Activated CD4-positive, alpha-beta T cell treated with anti-CD3 and anti-CD28 coated beads, Interleukin-2, amount 10 ng/mL, durations not matched to agents 24 days and 14 days (primary cell): ENCODE measurements at regions not wholly inside any gene's neighbourhood (a gene's known extent, or its start where the extent isn't known, plus 50 kb on each side); places are given as distances from the start of the nearest gene placed in this dataset.

ENCODE experiments used
- DNase-seq: peaks from one replicate; pipeline ENCODE4 v3.0.0; 2022
- H3K27ac Mint-ChIP-seq: one replicate; pipeline ENCODE4 v1.8.0; 2022; ENCODE audit warnings: mild to moderate bottlenecking, mixed read lengths
- H3K27me3 Mint-ChIP-seq: one replicate; pipeline ENCODE4 v1.8.0; 2022; ENCODE audit warnings: mixed read lengths
- H3K36me3 Mint-ChIP-seq: one replicate; pipeline ENCODE4 v1.8.0; 2022; ENCODE audit warnings: low read depth, mild to moderate bottlenecking, mixed read lengths
- H3K4me1 Mint-ChIP-seq: one replicate; pipeline ENCODE4 v1.8.0; 2021; ENCODE audit warnings: mixed read lengths
- H3K4me3 Mint-ChIP-seq: one replicate; pipeline ENCODE4 v1.8.0; 2022; ENCODE audit warnings: mild to moderate bottlenecking, moderate library complexity, mixed read lengths
- H3K9me3 Mint-ChIP-seq: one replicate; pipeline ENCODE4 v1.8.0; 2021; ENCODE audit warnings: mixed read lengths
- intact Hi-C: fragments of 100-400 bp; cut with micrococcal nuclease; formaldehyde crosslinking; loops from one replicate; pipeline ENCODE4 v1.15.1; 2023

DNA sequence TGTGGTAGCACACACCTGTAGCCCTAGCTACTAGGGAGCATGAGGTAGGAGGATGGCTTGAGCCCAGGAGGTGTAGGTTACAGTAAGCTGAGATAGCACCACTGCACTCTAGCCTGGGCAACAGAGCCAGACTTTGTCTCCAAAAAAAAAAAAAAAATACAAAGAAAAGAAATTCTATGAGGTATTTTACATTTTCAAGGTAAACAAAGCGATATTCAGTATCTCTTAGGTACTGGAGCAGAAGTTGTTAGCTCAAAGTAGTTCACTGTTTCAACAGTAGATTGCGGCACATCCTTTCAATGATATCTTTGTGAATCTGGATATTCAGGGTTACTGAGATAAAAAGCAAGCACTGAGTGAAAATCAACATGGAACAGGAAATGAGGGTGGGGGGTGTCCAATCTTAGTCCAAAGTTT is 318.5 kb downstream of the ZNF621 start:
- no peak for DNase-seq
- intact Hi-C loops: no loop called here
- no peaks in the 10 kb centered on the region for H3K4me1 Mint-ChIP-seq
- H3K4me3 Mint-ChIP-seq: no peak overlapping the region
- no peaks in the 10 kb centered on the region for H3K36me3 Mint-ChIP-seq
- H3K27me3 Mint-ChIP-seq: no peaks in the 10 kb centered on the region
- no peaks in the 10 kb centered on the region for H3K9me3 Mint-ChIP-seq
- no peak overlapping the region for H3K27ac Mint-ChIP-seq

DNA sequence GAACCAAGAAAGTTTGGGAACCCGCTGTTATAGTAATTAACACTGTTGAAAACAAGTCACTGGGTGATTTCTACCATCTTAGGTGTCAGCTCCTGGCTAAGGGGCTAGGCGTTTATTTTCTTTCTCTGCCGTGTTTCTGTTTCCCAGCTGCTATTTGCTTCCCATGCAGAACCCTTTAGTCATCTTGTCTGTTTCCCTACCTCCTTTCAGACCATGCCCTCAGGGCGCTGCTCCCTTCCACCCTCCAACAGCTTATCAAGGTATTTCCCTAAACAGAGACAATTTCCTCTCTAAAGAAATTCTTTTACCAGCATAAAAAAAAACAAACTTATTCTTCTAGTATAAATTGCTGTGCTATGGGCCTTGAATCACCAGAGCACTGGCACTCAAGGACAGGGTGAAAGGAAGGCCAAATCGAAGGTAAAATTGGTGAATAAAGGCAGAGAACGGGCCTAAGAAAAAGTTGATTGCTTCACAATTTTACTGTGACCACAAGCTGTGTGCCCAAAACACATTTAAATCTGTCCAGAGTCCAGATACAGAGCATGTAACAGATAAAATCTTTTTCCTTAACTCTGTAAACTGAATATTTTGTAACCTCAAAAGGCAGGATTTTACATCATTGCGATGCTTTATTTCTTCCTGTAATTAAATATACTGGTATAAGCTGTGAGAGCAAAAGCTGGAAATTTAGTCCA is 319.2 kb downstream of the ZNF621 start:
- Mint-ChIP-seq H3K36me3 (no peaks in the 10 kb centered on the region), H3K4me3 (no peak overlapping the region), H3K9me3 (peaks cover 2% of the 10 kb centered on the region), H3K27ac (no peak overlapping the region), H3K4me1 (no peaks in the 10 kb centered on the region), H3K27me3 (no peaks in the 10 kb centered on the region)
- no peak for DNase-seq
- intact Hi-C loops: no loop called here

DNA sequence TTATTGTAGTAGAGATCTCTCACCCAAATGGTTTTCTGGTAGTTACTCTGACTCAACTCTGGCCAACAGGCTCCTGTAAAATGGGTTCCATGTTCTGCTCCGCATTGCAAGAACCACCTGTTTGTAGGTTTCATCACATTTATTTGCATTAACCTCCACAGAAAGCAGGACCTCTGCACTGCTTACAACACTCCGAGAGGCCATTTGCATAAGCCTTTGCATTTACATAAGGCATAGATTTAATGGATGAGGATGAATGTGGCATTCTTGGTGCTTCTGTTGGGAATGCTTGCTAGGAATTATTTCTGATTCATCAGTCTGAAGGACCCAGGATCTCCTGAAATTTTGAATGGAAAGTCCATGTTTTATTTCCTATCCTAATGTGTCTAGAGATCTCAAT is 320.1 kb downstream of the ZNF621 start:
- no peak overlapping the region for H3K27ac Mint-ChIP-seq
- no peak for DNase-seq
- no peaks in the 10 kb centered on the region for H3K4me1 Mint-ChIP-seq
- peaks cover 2% of the 10 kb centered on the region for H3K9me3 Mint-ChIP-seq
- no peaks in the 10 kb centered on the region for H3K36me3 Mint-ChIP-seq
- no peak overlapping the region for H3K4me3 Mint-ChIP-seq
- intact Hi-C loops: no loop called here
- H3K27me3 Mint-ChIP-seq: no peaks in the 10 kb centered on the region

DNA sequence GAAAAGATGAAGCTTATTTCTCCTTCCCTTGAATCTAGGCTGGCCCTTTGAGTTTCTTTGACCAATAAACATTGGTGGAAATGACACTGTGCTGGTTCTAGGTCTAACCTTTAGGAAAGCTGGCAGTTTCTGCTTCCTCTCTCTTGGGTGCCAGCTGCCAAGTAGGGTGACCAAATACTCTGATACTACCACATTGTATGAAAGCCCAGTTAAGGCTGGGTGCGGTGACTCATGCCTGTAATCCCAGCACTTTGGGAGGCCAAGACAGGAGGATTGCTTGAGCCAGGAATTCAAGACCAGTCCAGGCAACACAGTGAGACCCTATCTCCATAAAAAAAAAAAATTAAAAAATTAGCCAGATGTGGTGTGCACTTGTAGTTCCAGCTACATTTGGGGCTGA is 320.7 kb downstream of the ZNF621 start:
- Mint-ChIP-seq H3K27ac (no peak overlapping the region), H3K36me3 (no peaks in the 10 kb centered on the region), H3K27me3 (no peaks in the 10 kb centered on the region), H3K4me1 (no peaks in the 10 kb centered on the region), H3K9me3 (peaks cover 2% of the 10 kb centered on the region), H3K4me3 (no peak overlapping the region)
- intact Hi-C loops: no loop called here
- DNase-seq: no peak

DNA sequence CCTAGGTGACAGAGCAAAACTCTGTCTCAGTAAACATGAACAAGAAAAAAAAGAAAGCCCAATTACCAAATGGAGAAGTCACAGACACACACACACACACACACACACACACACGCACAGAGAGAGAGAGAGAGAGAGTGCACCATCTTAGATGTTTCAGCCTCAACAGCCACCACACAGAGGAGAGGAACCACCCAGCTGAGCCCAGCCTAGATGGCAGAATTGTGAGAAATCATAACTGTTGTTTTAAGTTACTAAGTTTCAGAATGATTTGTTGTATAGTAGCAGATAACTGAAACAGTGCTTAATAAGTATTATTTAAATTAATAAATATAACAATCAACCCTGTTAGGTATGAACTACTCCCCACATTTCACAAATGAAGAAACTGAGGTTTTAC is 321.2 kb downstream of the ZNF621 start:
- intact Hi-C loops: no loop called here
- Mint-ChIP-seq H3K27me3 (no peaks in the 10 kb centered on the region), H3K27ac (no peak overlapping the region), H3K4me3 (no peak overlapping the region), H3K4me1 (no peaks in the 10 kb centered on the region), H3K9me3 (peaks cover 2% of the 10 kb centered on the region), H3K36me3 (no peaks in the 10 kb centered on the region)
- no peak for DNase-seq

DNA sequence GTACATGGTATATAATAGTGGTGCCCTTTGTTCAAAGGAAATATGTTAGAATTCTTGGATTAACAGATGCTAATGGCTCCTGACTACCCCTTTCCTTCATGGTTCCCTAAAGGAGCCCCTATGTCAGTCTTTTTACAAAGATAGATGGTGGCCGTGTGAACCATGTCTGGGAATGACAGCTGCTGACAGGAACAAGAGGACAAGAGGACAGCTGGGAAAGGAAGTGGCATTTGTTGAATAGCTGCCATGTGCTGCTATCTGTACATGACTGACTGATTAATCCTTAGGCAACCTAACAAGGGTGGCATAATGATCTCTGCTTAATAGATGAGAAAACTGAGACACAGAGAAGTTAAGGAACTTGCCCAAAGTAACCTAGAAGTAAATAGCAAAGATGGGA is 321.7 kb downstream of the ZNF621 start:
- Mint-ChIP-seq H3K27me3 (no peaks in the 10 kb centered on the region), H3K4me3 (no peak overlapping the region), H3K27ac (no peak overlapping the region), H3K9me3 (peaks cover 2% of the 10 kb centered on the region), H3K36me3 (no peaks in the 10 kb centered on the region), H3K4me1 (no peaks in the 10 kb centered on the region)
- no peak for DNase-seq
- intact Hi-C loops: no loop called here

DNA sequence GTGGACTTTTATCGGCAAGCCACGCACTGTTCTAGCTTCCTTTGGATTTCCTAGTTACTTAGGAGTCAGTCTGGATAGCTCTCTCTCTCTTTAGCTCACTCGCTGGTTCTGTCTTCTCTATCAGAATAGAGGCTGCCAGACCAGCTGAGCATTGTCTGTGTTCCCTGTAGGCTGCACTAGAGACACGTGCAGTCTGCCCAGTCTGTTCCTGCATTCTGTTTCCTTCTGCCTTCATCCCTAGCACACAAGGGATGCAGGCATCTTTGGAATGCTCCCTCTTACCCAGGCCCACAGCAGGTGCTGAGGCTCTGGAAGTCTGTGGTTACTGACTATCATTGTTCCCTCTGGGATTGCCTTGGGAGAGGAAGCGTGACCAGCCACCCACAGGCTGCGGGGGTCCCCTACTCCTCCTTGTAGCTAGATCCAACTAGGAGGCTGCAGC is 322.8 kb downstream of the ZNF621 start:
- no peak for DNase-seq
- H3K27me3 Mint-ChIP-seq: no peaks in the 10 kb centered on the region
- no peaks in the 10 kb centered on the region for H3K4me1 Mint-ChIP-seq
- no peak overlapping the region for H3K4me3 Mint-ChIP-seq
- no peak overlapping the region for H3K27ac Mint-ChIP-seq
- H3K36me3 Mint-ChIP-seq: no peaks in the 10 kb centered on the region
- intact Hi-C loops: no loop called here
- peaks cover 2% of the 10 kb centered on the region for H3K9me3 Mint-ChIP-seq

DNA sequence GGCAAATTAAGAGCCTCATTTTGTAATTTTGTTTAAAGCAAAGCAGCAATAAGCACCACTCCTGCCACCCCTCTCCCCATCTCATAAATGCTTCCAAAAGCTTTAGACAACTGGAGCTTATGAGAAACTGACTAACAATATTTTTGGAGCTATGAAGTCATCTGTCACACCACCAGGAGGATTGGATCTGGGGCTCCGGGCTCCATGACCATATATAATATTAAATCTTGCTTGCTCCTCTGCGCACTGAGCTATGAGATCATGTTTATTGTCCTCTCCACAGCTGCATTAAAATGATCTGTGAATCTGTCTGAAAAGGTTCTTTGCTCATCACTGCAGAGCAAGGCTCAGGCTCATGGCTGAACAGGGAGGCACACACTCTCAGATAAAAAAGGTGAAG is 323.7 kb downstream of the ZNF621 start:
- no peaks in the 10 kb centered on the region for H3K4me1 Mint-ChIP-seq
- no peak overlapping the region for H3K4me3 Mint-ChIP-seq
- no peak for DNase-seq
- H3K9me3 Mint-ChIP-seq: peaks cover 2% of the 10 kb centered on the region
- intact Hi-C loops: no loop called here
- H3K27me3 Mint-ChIP-seq: no peaks in the 10 kb centered on the region
- no peak overlapping the region for H3K27ac Mint-ChIP-seq
- no peaks in the 10 kb centered on the region for H3K36me3 Mint-ChIP-seq

DNA sequence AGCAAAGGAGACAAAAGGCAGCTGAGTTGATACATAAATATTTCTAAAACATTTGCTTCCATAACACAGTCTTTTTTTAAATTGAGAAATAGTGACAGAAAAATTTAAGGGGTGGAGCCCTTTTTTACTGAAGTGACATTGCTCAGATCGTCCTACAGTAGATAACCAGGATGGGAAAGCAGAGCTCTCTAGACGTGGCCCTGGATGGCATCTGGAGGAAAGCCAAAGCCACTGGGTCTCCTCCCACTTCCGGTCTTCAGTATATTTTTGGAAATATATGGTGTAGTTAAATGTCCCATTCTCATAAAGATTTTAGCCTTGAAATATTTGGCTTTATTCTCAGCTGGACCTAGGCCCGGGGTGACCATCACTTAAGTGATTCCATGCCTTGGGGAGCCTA is 326.1 kb downstream of the ZNF621 start:
- Mint-ChIP-seq H3K27ac (no peak overlapping the region), H3K27me3 (no peaks in the 10 kb centered on the region), H3K36me3 (no peaks in the 10 kb centered on the region), H3K4me1 (no peaks in the 10 kb centered on the region), H3K9me3 (peaks cover 2% of the 10 kb centered on the region), H3K4me3 (no peak overlapping the region)
- DNase-seq: no peak
- intact Hi-C loops: no loop called here

DNA sequence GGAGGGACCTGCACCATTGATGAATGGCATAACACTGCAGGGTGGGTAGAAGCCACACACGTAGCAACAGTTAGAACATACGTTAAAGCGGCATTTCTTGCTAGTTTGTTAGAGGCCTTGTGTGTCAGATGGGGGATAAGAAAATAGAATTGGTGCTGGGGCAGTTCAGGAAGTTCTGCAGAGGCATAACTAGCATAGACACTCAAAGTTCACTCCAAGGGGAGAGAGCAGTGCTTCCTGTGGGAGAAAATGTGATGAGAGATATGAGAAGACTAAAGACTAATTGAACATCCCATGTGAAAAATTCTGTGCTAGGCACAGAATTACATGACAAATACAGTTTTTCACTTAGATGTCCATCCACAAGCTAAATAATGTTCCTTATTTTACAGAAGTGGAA is 327.1 kb downstream of the ZNF621 start:
- DNase-seq: no peak
- intact Hi-C loops: no loop called here
- no peak overlapping the region for H3K27ac Mint-ChIP-seq

DNA sequence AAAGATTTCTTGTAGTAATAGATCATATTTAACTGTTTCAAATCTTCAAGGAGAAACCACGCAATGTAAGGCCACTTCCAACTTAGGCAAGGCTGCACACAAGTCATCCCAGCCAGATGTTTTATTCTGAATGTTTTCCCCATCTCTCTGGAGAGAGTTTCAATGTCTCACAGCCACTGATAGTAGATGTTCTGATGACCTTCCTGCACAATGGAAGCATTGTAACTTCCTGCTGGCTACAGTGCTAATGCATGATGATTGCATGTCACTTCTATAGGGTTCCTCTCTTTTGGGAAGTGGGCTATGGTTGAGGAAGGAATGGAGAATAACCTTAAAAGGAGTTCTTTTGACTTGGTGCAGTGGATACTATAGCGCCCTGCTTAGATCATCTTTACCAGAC is 328.0 kb downstream of the ZNF621 start:
- Mint-ChIP-seq H3K27ac (no peak overlapping the region), H3K4me1 (no peaks in the 10 kb centered on the region), H3K36me3 (no peaks in the 10 kb centered on the region), H3K27me3 (no peaks in the 10 kb centered on the region), H3K4me3 (no peak overlapping the region), H3K9me3 (peaks cover 2% of the 10 kb centered on the region)
- intact Hi-C loops: no loop called here
- DNase-seq: no peak

More for the DNA sequence above, 327.1 kb downstream of the ZNF621 start:
- Mint-ChIP-seq H3K4me3 (no peak overlapping the region), H3K36me3 (no peaks in the 10 kb centered on the region), H3K4me1 (no peaks in the 10 kb centered on the region), H3K27me3 (no peaks in the 10 kb centered on the region), H3K9me3 (peaks cover 2% of the 10 kb centered on the region)

DNA sequence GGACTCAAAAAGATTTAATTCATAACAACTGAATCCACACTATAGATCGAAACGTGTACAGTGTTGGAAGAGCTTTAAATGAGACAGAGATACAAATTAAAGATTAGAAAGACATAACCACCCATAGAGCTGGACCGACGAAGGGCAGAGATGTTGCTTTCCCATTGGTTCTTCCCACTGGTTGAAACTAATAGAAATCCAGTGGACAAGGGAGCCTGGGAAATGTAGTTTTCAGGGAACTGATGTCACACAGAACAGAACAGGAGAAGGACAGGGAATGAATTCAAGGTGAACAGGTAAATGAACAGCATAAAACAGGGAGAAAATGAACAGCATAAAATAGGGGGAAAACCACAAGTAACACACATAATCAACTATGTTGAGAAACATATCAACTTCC is 328.7 kb downstream of the ZNF621 start:
- Mint-ChIP-seq H3K4me3 (no peak overlapping the region), H3K36me3 (no peaks in the 10 kb centered on the region), H3K9me3 (peaks cover 1% of the 10 kb centered on the region), H3K4me1 (no peaks in the 10 kb centered on the region), H3K27ac (no peak overlapping the region), H3K27me3 (no peaks in the 10 kb centered on the region)
- intact Hi-C loops: no loop called here
- no peak for DNase-seq

DNA sequence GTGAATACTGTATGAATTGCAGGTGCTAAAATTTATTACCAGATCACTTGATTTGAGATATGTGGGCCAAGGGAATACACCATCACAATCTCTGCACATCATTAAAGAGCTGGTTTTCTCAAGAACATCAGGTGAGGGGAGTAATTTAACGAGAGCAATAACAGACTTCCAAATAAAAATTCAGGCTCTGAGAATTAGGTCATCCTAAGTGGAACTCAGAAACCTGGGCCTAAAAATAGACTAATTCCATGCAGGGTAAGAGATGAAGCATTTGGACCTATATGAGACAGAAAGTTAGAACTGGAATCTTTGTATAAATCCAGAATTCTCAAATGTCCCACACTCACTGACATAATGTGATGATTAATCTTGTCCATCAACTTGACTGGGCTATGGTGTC is 331.1 kb downstream of the ZNF621 start:
- no peak for DNase-seq
- H3K36me3 Mint-ChIP-seq: no peaks in the 10 kb centered on the region
- no peaks in the 10 kb centered on the region for H3K4me1 Mint-ChIP-seq
- intact Hi-C loops: no loop called here
- H3K27me3 Mint-ChIP-seq: no peaks in the 10 kb centered on the region
- H3K4me3 Mint-ChIP-seq: no peak overlapping the region
- H3K9me3 Mint-ChIP-seq: no peaks in the 10 kb centered on the region
- H3K27ac Mint-ChIP-seq: no peak overlapping the region

DNA sequence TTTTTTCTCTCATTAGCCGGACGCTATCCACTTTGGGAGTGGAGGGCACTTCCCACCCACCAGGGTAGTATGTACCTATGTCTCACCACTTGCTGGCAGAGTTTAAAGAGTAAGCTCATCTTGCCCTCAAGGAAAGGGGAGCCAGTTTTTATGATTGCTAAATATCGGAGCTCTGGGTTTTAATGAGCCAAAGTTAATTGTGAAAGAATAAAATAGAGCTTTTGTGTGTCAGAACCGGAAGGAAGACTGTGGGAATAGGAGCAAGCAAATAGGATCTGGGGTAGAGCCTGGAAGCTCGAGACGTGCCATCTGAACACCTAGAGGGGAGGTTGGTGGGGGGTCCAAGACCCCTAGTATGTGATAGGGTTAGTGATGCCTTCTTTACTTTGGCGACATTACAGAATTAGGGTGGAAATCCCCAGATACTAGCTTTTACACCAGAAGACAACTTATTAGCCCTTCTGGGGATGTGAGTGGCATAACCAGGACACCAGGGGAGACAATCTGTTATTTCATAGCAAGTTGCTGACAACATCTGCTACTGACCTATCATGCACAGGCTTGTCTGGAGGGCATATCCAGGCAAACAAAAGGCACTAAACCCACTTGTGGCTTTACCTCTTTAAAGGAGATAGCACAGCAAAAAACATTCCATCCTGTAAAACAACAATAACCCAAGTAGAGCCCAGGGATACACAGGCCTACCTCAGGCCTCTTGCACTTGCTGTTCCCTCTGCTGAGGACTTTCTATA is 333.8 kb downstream of the ZNF621 start:
- Mint-ChIP-seq H3K4me3 (no peak overlapping the region), H3K9me3 (no peaks in the 10 kb centered on the region), H3K27me3 (no peaks in the 10 kb centered on the region), H3K4me1 (no peaks in the 10 kb centered on the region), H3K36me3 (no peaks in the 10 kb centered on the region), H3K27ac (no peak overlapping the region)
- DNase-seq: no peak
- intact Hi-C loops: no loop called here

DNA sequence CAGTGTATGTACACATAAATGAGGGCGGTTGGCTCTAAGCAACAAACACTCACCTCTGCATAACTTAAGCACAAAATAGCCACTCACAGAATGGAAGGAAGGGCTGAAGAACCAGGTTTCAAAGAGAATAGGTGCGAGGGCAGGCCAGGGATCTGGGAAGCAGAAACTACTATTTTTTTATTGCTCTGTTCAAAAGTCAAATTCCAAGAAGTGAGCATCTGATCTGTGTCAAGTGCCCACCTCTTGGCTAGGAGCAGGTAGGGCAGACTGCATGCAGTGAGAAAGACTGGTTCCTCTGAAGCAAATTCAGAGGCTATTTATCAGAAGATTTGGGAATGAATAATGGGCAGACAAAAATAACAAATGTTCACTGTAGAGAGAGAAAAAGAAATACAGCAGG is 336.4 kb upstream of the CTNNB1 start:
- DNase-seq: no peak
- Mint-ChIP-seq H3K27me3 (no peaks in the 10 kb centered on the region), H3K9me3 (no peaks in the 10 kb centered on the region), H3K36me3 (no peaks in the 10 kb centered on the region), H3K4me3 (no peak overlapping the region), H3K4me1 (no peaks in the 10 kb centered on the region), H3K27ac (no peak overlapping the region)
- intact Hi-C loops: no loop called here
